ENCODE measurements at regions not wholly inside any gene's neighbourhood (a gene's known extent, or its start where the extent isn't known, plus 50 kb on each side); places are given as distances from the start of the nearest gene placed in this dataset.
A peak's percentile ranks its signal among the peaks of the same experiment; 100 is the strongest.

DNA sequence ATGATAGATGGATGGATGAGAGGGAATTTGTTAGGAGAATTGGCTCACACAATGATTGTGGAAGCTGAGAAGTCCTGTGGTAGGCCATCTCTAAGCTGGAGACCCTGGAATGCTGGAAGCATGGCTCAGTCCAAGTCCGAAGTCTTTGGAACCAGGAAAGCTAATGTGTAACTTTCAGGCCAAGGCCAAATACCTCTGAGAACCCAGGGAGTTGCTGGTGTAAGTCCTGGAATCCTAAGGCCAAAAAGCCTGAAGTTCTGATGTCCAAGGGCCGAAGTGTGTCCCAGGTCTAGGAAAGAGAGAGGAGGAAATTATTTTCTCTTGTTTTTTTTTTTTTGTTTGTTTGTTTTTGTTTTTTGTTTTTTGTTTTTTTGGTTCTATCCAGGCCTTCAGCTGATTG is 492.2 kb upstream of the GCFC2 start (continued):
- no peak for TF ChIP-seq RERE (CRISPR knock-in tag; IDR thresholded peaks at IDR 0.05; ENCODE audit: low read depth)
- TF ChIP-seq RBAK (CRISPR knock-in tag; IDR thresholded peaks at IDR 0.05), result no peak
- TF ChIP-seq MTERF4 (CRISPR knock-in tag; IDR thresholded peaks at IDR 0.05), result no peak
- peak; percentile 83 for TF ChIP-seq ELF3 (CRISPR knock-in tag; IDR thresholded peaks at IDR 0.05)
- TF ChIP-seq MED1 (CRISPR knock-in tag; IDR thresholded peaks at IDR 0.05), result peak; percentile 75
- no peak for TF ChIP-seq NFKBIZ (CRISPR knock-in tag; IDR thresholded peaks at IDR 0.05)
- no peak for TF ChIP-seq ZNF800 (CRISPR knock-in tag; IDR thresholded peaks at IDR 0.05)
- TF ChIP-seq, protein P1, sequence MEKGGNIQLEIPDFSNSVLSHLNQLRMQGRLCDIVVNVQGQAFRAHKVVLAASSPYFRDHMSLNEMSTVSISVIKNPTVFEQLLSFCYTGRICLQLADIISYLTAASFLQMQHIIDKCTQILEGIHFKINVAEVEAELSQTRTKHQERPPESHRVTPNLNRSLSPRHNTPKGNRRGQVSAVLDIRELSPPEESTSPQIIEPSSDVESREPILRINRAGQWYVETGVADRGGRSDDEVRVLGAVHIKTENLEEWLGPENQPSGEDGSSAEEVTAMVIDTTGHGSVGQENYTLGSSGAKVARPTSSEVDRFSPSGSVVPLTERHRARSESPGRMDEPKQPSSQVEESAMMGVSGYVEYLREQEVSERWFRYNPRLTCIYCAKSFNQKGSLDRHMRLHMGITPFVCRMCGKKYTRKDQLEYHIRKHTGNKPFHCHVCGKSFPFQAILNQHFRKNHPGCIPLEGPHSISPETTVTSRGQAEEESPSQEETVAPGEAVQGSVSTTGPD (CRISPR knock-in tag; IDR thresholded peaks at IDR 0.05), result 0 out of 2 replicates have a peak, but pooled peaks have one; percentile 28
- no peak for TF ChIP-seq HNRNPL (IDR thresholded peaks at IDR 0.05; ENCODE audit: low read depth, low read length)
- peak; percentile 13; the same call in 1 of the 2 replicates for TF ChIP-seq STAG1 (CRISPR knock-in tag; IDR thresholded peaks at IDR 0.05)
- 0 out of 2 replicates have a peak, but pooled peaks have one; percentile 25 for TF ChIP-seq KDM3A (CRISPR knock-in tag; IDR thresholded peaks at IDR 0.05; ENCODE audit: low read depth)
- TF ChIP-seq HNF4G (IDR thresholded peaks at IDR 0.05; ENCODE audit: borderline replicate concordance, low read depth, low read length), result peak; percentile 81
- no peak for TF ChIP-seq HNF4G (CRISPR knock-in tag; IDR thresholded peaks at IDR 0.05; ENCODE audit: borderline replicate concordance, low read depth)
- peak; percentile 19; the same call in 1 of the 3 replicates for TF ChIP-seq MXI1 (IDR thresholded peaks at IDR 0.05; ENCODE audit: borderline replicate concordance, low read depth, low read length)
- peak; percentile 85 for TF ChIP-seq ARID5B (CRISPR knock-in tag; IDR thresholded peaks at IDR 0.05)
